ENCODE measurements at regions not wholly inside any gene's neighbourhood (a gene's known extent, or its start where the extent isn't known, plus 50 kb on each side); places are given as distances from the start of the nearest gene placed in this dataset.
"Not testable (repeated sequence)": the region's sequence is repeated elsewhere in the genome, so short reads cannot be mapped to it uniquely, and the experiment has no call there.

GRCh38 chr12:59067083-59067482 lies 146.8 kb upstream of the LRIG3 start:
- CTCF ChIA-PET = no interaction called here

GRCh38 chr12:59066445-59066844 lies 146.1 kb upstream of the LRIG3 start:
- no peak for DNase-seq
- no peaks in the 10 kb centered on the region for H3K4me1 Mint-ChIP-seq
- no peak overlapping the region for H3K4me3 Mint-ChIP-seq
- no peaks in the 10 kb centered on the region for H3K27me3 Mint-ChIP-seq
- H3K9me3 Mint-ChIP-seq = no peaks in the 10 kb centered on the region
- H3K36me3 Mint-ChIP-seq (ENCODE audit: low read depth) = no peaks in the 10 kb centered on the region
- H3K27ac Mint-ChIP-seq = no peak overlapping the region
- ChIA-PET CTCF (no interaction called here), POLR2A (no interaction called here)

More at GRCh38 chr12:59067083-59067482, 146.8 kb upstream of the LRIG3 start:
- Mint-ChIP-seq H3K4me1 (no peaks in the 10 kb centered on the region), H3K27me3 (no peaks in the 10 kb centered on the region), H3K36me3 (ENCODE audit: low read depth) (no peaks in the 10 kb centered on the region), H3K27ac (no peak overlapping the region), H3K9me3 (no peaks in the 10 kb centered on the region), H3K4me3 (no peak overlapping the region)
- no peak for DNase-seq
- POLR2A ChIA-PET = no interaction called here

- H3K4me1 Mint-ChIP-seq = no peaks in the 10 kb centered on the region
- ChIA-PET POLR2A (no interaction called here), CTCF (no interaction called here)
- no peak for DNase-seq
- H3K27ac Mint-ChIP-seq = no peak overlapping the region
- H3K36me3 Mint-ChIP-seq (ENCODE audit: low read depth) = no peaks in the 10 kb centered on the region
- no peaks in the 10 kb centered on the region for H3K9me3 Mint-ChIP-seq
- no peak overlapping the region for H3K4me3 Mint-ChIP-seq
- H3K27me3 Mint-ChIP-seq = no peaks in the 10 kb centered on the region
Observed at GRCh38 chr12:59059088-59059935, 139.0 kb upstream of the LRIG3 start.

GRCh38 chr12:59056966-59057365 lies 136.7 kb upstream of the LRIG3 start:
- ChIA-PET POLR2A (no interaction called here), CTCF (no interaction called here)
- H3K36me3 Mint-ChIP-seq (ENCODE audit: low read depth) = no peaks in the 10 kb centered on the region
- DNase-seq = no peak
- no peaks in the 10 kb centered on the region for H3K9me3 Mint-ChIP-seq
- H3K4me1 Mint-ChIP-seq = no peaks in the 10 kb centered on the region
- H3K4me3 Mint-ChIP-seq = no peak overlapping the region
- H3K27me3 Mint-ChIP-seq = no peaks in the 10 kb centered on the region
- no peak overlapping the region for H3K27ac Mint-ChIP-seq

- Mint-ChIP-seq H3K27me3 (no peaks in the 10 kb centered on the region), H3K4me3 (no peak overlapping the region), H3K9me3 (no peaks in the 10 kb centered on the region), H3K36me3 (ENCODE audit: low read depth) (no peaks in the 10 kb centered on the region), H3K27ac (no peak overlapping the region), H3K4me1 (no peaks in the 10 kb centered on the region)
- DNase-seq = no peak
- ChIA-PET CTCF (no interaction called here), POLR2A (no interaction called here)
Observed at GRCh38 chr12:59055204-59055860, 135.0 kb upstream of the LRIG3 start.

- H3K4me1 Mint-ChIP-seq; H3K27me3 Mint-ChIP-seq; H3K4me3 Mint-ChIP-seq; H3K9me3 Mint-ChIP-seq; DNase-seq; H3K36me3 Mint-ChIP-seq (ENCODE audit: low read depth); CTCF ChIA-PET; POLR2A ChIA-PET; H3K27ac Mint-ChIP-seq: not testable (repeated sequence)
Observed at GRCh38 chr12:59053266-59053899, 133.1 kb upstream of the LRIG3 start.

GRCh38 chr12:59046763-59047534 lies 126.6 kb upstream of the LRIG3 start:
- DNase-seq = no peak
- Mint-ChIP-seq H3K4me1 (no peaks in the 10 kb centered on the region), H3K27me3 (no peaks in the 10 kb centered on the region), H3K27ac (no peak overlapping the region), H3K36me3 (ENCODE audit: low read depth) (no peaks in the 10 kb centered on the region), H3K9me3 (no peaks in the 10 kb centered on the region), H3K4me3 (no peak overlapping the region)
- ChIA-PET POLR2A (no interaction called here), CTCF (no interaction called here)

GRCh38 chr12:59044791-59045190 lies 124.5 kb upstream of the LRIG3 start:
- no peak for DNase-seq
- Mint-ChIP-seq H3K27ac (no peak overlapping the region), H3K27me3 (no peaks in the 10 kb centered on the region), H3K9me3 (no peaks in the 10 kb centered on the region), H3K4me3 (no peak overlapping the region), H3K36me3 (ENCODE audit: low read depth) (no peaks in the 10 kb centered on the region), H3K4me1 (no peaks in the 10 kb centered on the region)
- ChIA-PET POLR2A (no interaction called here), CTCF (no interaction called here)

- no peak overlapping the region for H3K27ac Mint-ChIP-seq
- H3K27me3 Mint-ChIP-seq = no peaks in the 10 kb centered on the region
- no peaks in the 10 kb centered on the region for H3K36me3 Mint-ChIP-seq (ENCODE audit: low read depth)
- no peaks in the 10 kb centered on the region for H3K4me1 Mint-ChIP-seq
- H3K9me3 Mint-ChIP-seq = no peaks in the 10 kb centered on the region
- POLR2A ChIA-PET = no interaction called here
- DNase-seq = no peak
- no peak overlapping the region for H3K4me3 Mint-ChIP-seq
- CTCF ChIA-PET = no interaction called here
Observed at GRCh38 chr12:59041241-59042121, 121.2 kb upstream of the LRIG3 start.

- Mint-ChIP-seq H3K4me3 (no peak overlapping the region), H3K36me3 (ENCODE audit: low read depth) (no peaks in the 10 kb centered on the region), H3K4me1 (no peaks in the 10 kb centered on the region), H3K9me3 (no peaks in the 10 kb centered on the region), H3K27ac (no peak overlapping the region), H3K27me3 (no peaks in the 10 kb centered on the region)
- POLR2A ChIA-PET = no interaction called here
- no peak for DNase-seq
- CTCF ChIA-PET = no interaction called here
Observed at GRCh38 chr12:59040656-59041055, 120.4 kb upstream of the LRIG3 start.

- H3K27me3 Mint-ChIP-seq = no peaks in the 10 kb centered on the region
- H3K36me3 Mint-ChIP-seq (ENCODE audit: low read depth) = no peaks in the 10 kb centered on the region
- no peak overlapping the region for H3K4me3 Mint-ChIP-seq
- H3K9me3 Mint-ChIP-seq = no peaks in the 10 kb centered on the region
- DNase-seq = no peak
- ChIA-PET CTCF (no interaction called here), POLR2A (no interaction called here)
- no peak overlapping the region for H3K27ac Mint-ChIP-seq
- H3K4me1 Mint-ChIP-seq = no peaks in the 10 kb centered on the region
Observed at GRCh38 chr12:59040043-59040442, 119.7 kb upstream of the LRIG3 start.

- Mint-ChIP-seq H3K4me1 (no peaks in the 10 kb centered on the region), H3K27ac (no peak overlapping the region), H3K36me3 (ENCODE audit: low read depth) (no peaks in the 10 kb centered on the region), H3K27me3 (no peaks in the 10 kb centered on the region), H3K4me3 (no peak overlapping the region), H3K9me3 (no peaks in the 10 kb centered on the region)
- no peak for DNase-seq
- ChIA-PET POLR2A (no interaction called here), CTCF (no interaction called here)
Observed at GRCh38 chr12:59039005-59039404, 118.7 kb upstream of the LRIG3 start.
